ENCODE measurements at regions not wholly inside any gene's neighbourhood (a gene's known extent, or its start where the extent isn't known, plus 50 kb on each side); places are given as distances from the start of the nearest gene placed in this dataset.
A peak's percentile ranks its signal among the peaks of the same experiment; 100 is the strongest.

GRCh38 chr10:36441557-36441956 lies 683.8 kb upstream of the ANKRD30A start:
- Histone ChIP-seq H3K27ac (ENCODE audit: low read depth, low read length) (no peak overlapping the region), H3K27me3 (ENCODE audit: insufficient read depth, low read length) (no peaks in the 10 kb centered on the region), H3K9me3 (ENCODE audit: low read depth, low read length) (no peaks in the 10 kb centered on the region), H3K4me3 (ENCODE audit: insufficient read depth, low read length) (no peak overlapping the region), H3K79me2 (ENCODE audit: insufficient read depth, low read length) (no peaks in the 10 kb centered on the region), H3K36me3 (ENCODE audit: insufficient read depth, low read length) (no peaks in the 10 kb centered on the region), H3K4me2 (ENCODE audit: insufficient read depth, low read length) (no peak overlapping the region), H4K20me1 (ENCODE audit: insufficient read depth, low read length) (no peaks in the 10 kb centered on the region), H2AFZ (ENCODE audit: low read length) (no peak overlapping the region), H3K4me1 (ENCODE audit: insufficient read depth, low read length) (no peaks in the 10 kb centered on the region)
- TF ChIP-seq CTCF (IDR thresholded peaks at IDR 0.05; ENCODE audit: extremely low read depth, low read depth, low read length), result no peak
- no peak for DNase-seq (ENCODE audit: insufficient read length, low spot score, missing footprints)

DNA sequence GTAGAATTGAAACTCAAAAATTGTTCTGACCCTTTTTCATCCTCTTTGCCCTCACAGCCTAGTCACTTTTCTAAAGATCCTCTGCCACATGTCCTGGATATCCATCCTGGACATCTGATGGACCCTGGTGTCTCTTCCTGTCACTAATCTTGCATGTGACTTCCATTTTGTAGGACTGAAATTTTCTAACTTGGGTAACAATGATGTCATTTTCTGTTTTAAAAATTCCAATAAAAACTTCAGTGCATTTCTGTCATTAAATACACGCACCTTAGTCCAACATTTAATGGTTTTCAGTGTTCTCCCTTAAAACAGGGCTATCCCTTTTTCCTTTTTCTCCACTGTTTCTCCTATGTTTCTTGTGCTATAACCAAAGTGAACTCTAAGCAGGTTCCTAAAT lies 684.9 kb upstream of the ANKRD30A start:
- Histone ChIP-seq H4K20me1 (ENCODE audit: insufficient read depth, low read length) (no peaks in the 10 kb centered on the region), H2AFZ (ENCODE audit: low read length) (no peak overlapping the region), H3K79me2 (ENCODE audit: insufficient read depth, low read length) (no peaks in the 10 kb centered on the region), H3K27ac (ENCODE audit: low read depth, low read length) (no peak overlapping the region), H3K4me2 (ENCODE audit: insufficient read depth, low read length) (no peak overlapping the region), H3K27me3 (ENCODE audit: insufficient read depth, low read length) (no peaks in the 10 kb centered on the region), H3K4me1 (ENCODE audit: insufficient read depth, low read length) (no peaks in the 10 kb centered on the region), H3K36me3 (ENCODE audit: insufficient read depth, low read length) (no peaks in the 10 kb centered on the region), H3K4me3 (ENCODE audit: insufficient read depth, low read length) (no peak overlapping the region), H3K9me3 (ENCODE audit: low read depth, low read length) (no peaks in the 10 kb centered on the region)
- TF ChIP-seq CTCF (IDR thresholded peaks at IDR 0.05; ENCODE audit: extremely low read depth, low read depth, low read length), result no peak
- no peak for DNase-seq (ENCODE audit: insufficient read length, low spot score, missing footprints)

DNA sequence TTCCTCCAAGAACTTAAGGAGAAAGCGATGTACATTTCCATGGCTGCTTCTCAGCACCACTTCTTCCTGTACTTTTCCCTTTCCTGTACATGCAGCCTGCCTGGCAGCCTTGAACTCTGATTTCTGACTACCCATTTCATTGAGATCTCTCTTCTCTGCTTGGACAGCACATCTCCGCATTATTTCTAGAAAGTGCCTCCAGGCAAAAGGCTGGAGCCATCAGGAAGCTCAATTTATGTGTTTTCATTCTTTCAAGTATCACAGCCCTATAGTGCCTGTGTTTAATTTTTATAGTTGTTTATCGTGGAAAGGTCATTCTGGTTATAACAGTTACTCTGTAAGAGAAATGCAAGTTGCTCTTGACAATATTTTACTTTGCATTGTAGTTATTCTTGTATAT lies 688.0 kb upstream of the ANKRD30A start:
- DNase-seq (ENCODE audit: insufficient read length, low spot score, missing footprints), result no peak
- H3K36me3 ChIP-seq (ENCODE audit: insufficient read depth, low read length), result no peaks in the 10 kb centered on the region
- H3K79me2 ChIP-seq (ENCODE audit: insufficient read depth, low read length), result no peaks in the 10 kb centered on the region
- no peaks in the 10 kb centered on the region for H3K27me3 ChIP-seq (ENCODE audit: insufficient read depth, low read length)
- peak overlapping the region; percentile 18 for H2AFZ ChIP-seq (ENCODE audit: low read length)
- no peaks in the 10 kb centered on the region for H4K20me1 ChIP-seq (ENCODE audit: insufficient read depth, low read length)
- no peaks in the 10 kb centered on the region for H3K9me3 ChIP-seq (ENCODE audit: low read depth, low read length)
- H3K4me2 ChIP-seq (ENCODE audit: insufficient read depth, low read length), result no peak overlapping the region
- no peak for TF ChIP-seq CTCF (IDR thresholded peaks at IDR 0.05; ENCODE audit: extremely low read depth, low read depth, low read length)
- no peak overlapping the region for H3K27ac ChIP-seq (ENCODE audit: low read depth, low read length)
- H3K4me3 ChIP-seq (ENCODE audit: insufficient read depth, low read length), result no peak overlapping the region
- H3K4me1 ChIP-seq (ENCODE audit: insufficient read depth, low read length), result no peaks in the 10 kb centered on the region

- no peaks in the 10 kb centered on the region for H4K20me1 ChIP-seq (ENCODE audit: insufficient read depth, low read length)
- no peaks in the 10 kb centered on the region for H3K27me3 ChIP-seq (ENCODE audit: insufficient read depth, low read length)
- H2AFZ ChIP-seq (ENCODE audit: low read length), result no peak overlapping the region
- no peak overlapping the region for H3K4me3 ChIP-seq (ENCODE audit: insufficient read depth, low read length)
- H3K36me3 ChIP-seq (ENCODE audit: insufficient read depth, low read length), result no peaks in the 10 kb centered on the region
- H3K4me1 ChIP-seq (ENCODE audit: insufficient read depth, low read length), result peaks cover 7% of the 10 kb centered on the region
- H3K4me2 ChIP-seq (ENCODE audit: insufficient read depth, low read length), result no peak overlapping the region
- no peak for TF ChIP-seq CTCF (IDR thresholded peaks at IDR 0.05; ENCODE audit: extremely low read depth, low read depth, low read length)
- no peaks in the 10 kb centered on the region for H3K79me2 ChIP-seq (ENCODE audit: insufficient read depth, low read length)
- no peaks in the 10 kb centered on the region for H3K9me3 ChIP-seq (ENCODE audit: low read depth, low read length)
- DNase-seq (ENCODE audit: insufficient read length, low spot score, missing footprints), result no peak
- H3K27ac ChIP-seq (ENCODE audit: low read depth, low read length), result no peak overlapping the region
Measured at GRCh38 chr10:36428507-36428906, 696.9 kb upstream of the ANKRD30A start.

Data from osteoblast (primary cell).